Left ventricle myocardium inferior (tissue), 1 donor: ENCODE measurements at regions not wholly inside any gene's neighbourhood (a gene's known extent, or its start where the extent isn't known, plus 50 kb on each side); places are given as distances from the start of the nearest gene placed in this dataset.
"Not testable (repeated sequence)": the region's sequence is repeated elsewhere in the genome, so short reads cannot be mapped to it uniquely, and the experiment has no call there.

ENCODE experiments used
- DNase-seq: peaks from one replicate; pipeline ENCODE4 v3.0.0-alpha.2; 2020
- H3K27ac ChIP-seq: fragments of 200-600 bp; replicated peaks from 2 replicates; pipeline ENCODE4 v1.8.0; 2021
- H3K27me3 ChIP-seq: fragments of 200-600 bp; 2 replicates; pipeline ENCODE4 v1.8.0; 2021; ENCODE audit warnings: low read depth
- H3K36me3 ChIP-seq: fragments of 200-600 bp; 2 replicates; pipeline ENCODE4 v1.8.0; 2021
- H3K4me1 ChIP-seq: fragments of 200-600 bp; 2 replicates; pipeline ENCODE4 v1.8.0; 2021
- H3K4me3 ChIP-seq: fragments of 200-600 bp; 2 replicates; pipeline ENCODE4 v1.8.0; 2021; ENCODE audit warnings: mild to moderate bottlenecking, moderate library complexity
- H3K9me3 ChIP-seq: fragments of 200-600 bp; replicated peaks from 2 replicates; pipeline ENCODE4 v1.8.0; 2021
- CTCF ChIP-seq: fragments of 200-600 bp; IDR thresholded peaks from 2 replicates; pipeline ENCODE4 v1.8.0; 2021; ENCODE audit warnings: antibody characterized with exemption, mild to moderate bottlenecking, borderline replicate concordance
- intact Hi-C: fragments of 100-400 bp; cut with micrococcal nuclease; formaldehyde crosslinking; loops from one replicate; pipeline ENCODE4 v1.11.0; 2022
- donor health status: DM: no; HTN: yes; CAD: no; lungs with severe emphysema.

DNA sequence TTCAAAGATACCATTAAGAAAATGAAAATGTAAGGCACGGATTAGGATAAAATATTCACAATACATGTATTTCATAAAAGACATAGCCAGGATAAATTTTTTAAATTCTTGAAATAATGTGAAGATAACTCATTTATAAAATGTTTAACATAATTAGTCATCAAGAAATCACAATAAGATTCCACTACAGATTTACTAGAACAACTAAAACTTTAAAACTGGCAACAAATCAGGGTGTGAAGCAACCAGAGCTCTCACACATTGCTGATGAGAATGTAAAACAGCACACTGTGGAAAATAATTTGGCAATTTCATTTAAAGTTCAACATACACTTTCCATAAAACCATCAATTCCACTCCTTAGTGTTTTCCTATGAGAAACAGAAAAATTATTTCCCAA lies 89.6 kb upstream of the UBE2E3 start:
- H3K9me3 ChIP-seq: peaks cover 8% of the 10 kb centered on the region
- TF ChIP-seq CTCF: no peak

DNA sequence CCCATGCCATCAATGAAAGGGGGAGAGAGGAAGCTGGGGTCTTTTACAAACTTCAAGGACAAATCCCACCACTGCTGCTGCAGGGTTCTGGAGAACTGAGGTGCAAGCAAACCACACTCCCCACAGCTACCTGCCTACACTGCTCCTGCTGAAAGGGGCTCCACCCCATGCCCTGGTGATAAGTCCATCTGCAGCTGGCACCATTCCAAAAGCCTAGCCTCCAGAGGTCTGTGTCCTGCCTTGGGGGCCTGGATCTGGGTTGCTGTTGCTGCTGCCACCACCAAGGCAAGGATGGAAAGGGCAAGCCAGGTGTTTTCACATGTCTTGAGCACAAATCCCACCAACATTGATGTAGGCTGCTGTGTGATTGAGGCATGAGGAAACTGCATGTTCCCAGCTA lies 97.4 kb upstream of the UBE2E3 start:
- intact Hi-C loops: no loop called here
- TF ChIP-seq CTCF: no peak
- Histone ChIP-seq H3K9me3 (peaks cover 53% of the 10 kb centered on the region), H3K4me3 (no peak overlapping the region), H3K27me3 (no peaks in the 10 kb centered on the region), H3K36me3 (no peaks in the 10 kb centered on the region), H3K27ac (no peak overlapping the region), H3K4me1 (no peaks in the 10 kb centered on the region)
- DNase-seq: no peak

More for the DNA sequence above, 89.6 kb upstream of the UBE2E3 start:
- no peak overlapping the region for H3K27ac ChIP-seq
- intact Hi-C loops: no loop called here
- no peaks in the 10 kb centered on the region for H3K36me3 ChIP-seq
- H3K4me3 ChIP-seq: no peak overlapping the region
- no peaks in the 10 kb centered on the region for H3K4me1 ChIP-seq
- H3K27me3 ChIP-seq: no peaks in the 10 kb centered on the region
- DNase-seq: no peak

GRCh38 chr2:180876506-180876905 lies 103.9 kb upstream of the UBE2E3 start:
- peaks cover 7% of the 10 kb centered on the region for H3K27me3 ChIP-seq
- H3K9me3 ChIP-seq: peaks cover 31% of the 10 kb centered on the region
- DNase-seq: no peak
- intact Hi-C loops: no loop called here
- H3K36me3 ChIP-seq: no peaks in the 10 kb centered on the region
- TF ChIP-seq CTCF: no peak
- no peak overlapping the region for H3K4me3 ChIP-seq
- no peak overlapping the region for H3K27ac ChIP-seq
- no peaks in the 10 kb centered on the region for H3K4me1 ChIP-seq

- Histone ChIP-seq H3K4me1 (no peaks in the 10 kb centered on the region), H3K36me3 (no peaks in the 10 kb centered on the region), H3K27ac (no peak overlapping the region), H3K9me3 (peaks cover 17% of the 10 kb centered on the region), H3K4me3 (no peak overlapping the region), H3K27me3 (peaks cover 7% of the 10 kb centered on the region)
- intact Hi-C loops: no loop called here
- no peak for DNase-seq
- no peak for TF ChIP-seq CTCF
Observed at GRCh38 chr2:180873219-180873618, 107.2 kb upstream of the UBE2E3 start.

DNA sequence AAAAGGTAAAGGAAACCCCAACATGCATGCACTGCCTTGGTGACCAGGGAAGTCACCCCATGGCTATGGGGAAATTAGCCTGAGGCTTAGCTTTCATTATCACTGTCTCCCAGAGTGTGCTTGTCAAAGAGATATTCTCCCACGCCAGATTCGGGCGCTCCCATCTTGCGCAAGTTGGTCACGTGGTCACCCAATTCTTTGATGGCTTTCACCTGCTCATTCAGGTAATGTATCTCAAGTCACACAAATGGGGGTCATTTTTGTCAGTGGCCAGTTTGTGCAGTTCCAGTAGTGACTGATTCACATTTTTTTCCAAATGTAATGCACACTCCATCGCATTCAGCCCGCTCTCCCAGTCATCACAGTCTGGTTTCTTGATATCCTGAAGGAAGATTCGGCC lies 107.6 kb upstream of the UBE2E3 start:
- DNase-seq, H3K27me3 ChIP-seq, H3K27ac ChIP-seq, H3K4me3 ChIP-seq, intact Hi-C loops, H3K36me3 ChIP-seq, H3K4me1 ChIP-seq: not testable (repeated sequence)
- peaks cover 12% of the 10 kb centered on the region for H3K9me3 ChIP-seq

- no peaks in the 10 kb centered on the region for H3K4me1 ChIP-seq
- no peaks in the 10 kb centered on the region for H3K36me3 ChIP-seq
- H3K27ac ChIP-seq: no peak overlapping the region
- no peak for DNase-seq
- H3K4me3 ChIP-seq: no peak overlapping the region
- H3K27me3 ChIP-seq: peaks cover 7% of the 10 kb centered on the region
- H3K9me3 ChIP-seq: peaks cover 7% of the 10 kb centered on the region
- intact Hi-C loops: no loop called here
- no peak for TF ChIP-seq CTCF
Observed at GRCh38 chr2:180872255-180872654, 108.2 kb upstream of the UBE2E3 start.
